Endothelial cell of umbilical vein (primary cell): ENCODE measurements at regions not wholly inside any gene's neighbourhood (a gene's known extent, or its start where the extent isn't known, plus 50 kb on each side); places are given as distances from the start of the nearest gene placed in this dataset.

ENCODE experiments used
- JUN ChIP-seq: IDR thresholded peaks from 2 replicates; pipeline ENCODE4 v1.6.1; 2011; ENCODE audit warnings: borderline replicate concordance, low read depth; ENCODE audit not compliant: insufficient read length, insufficient read depth
- POLR2A ChIP-seq: IDR thresholded peaks from 2 replicates; pipeline ENCODE4 v1.6.1; 2012; ENCODE audit warnings: low read depth, mild to moderate bottlenecking, control low read depth, low read length
- POLR2AphosphoS5 ChIP-seq: IDR thresholded peaks from 2 replicates; pipeline ENCODE4 v1.6.1; 2012; ENCODE audit warnings: low read depth, mild to moderate bottlenecking, control low read depth, low read length, moderate library complexity; ENCODE audit not compliant: insufficient read depth
- TF ChIP-seq, protein P1 (sequence below), 2 donors: IDR thresholded peaks; 1 replicate in 1 of 2; 2 replicates in 1 of 2; pipeline ENCODE4 v1.5.1; 2011; ENCODE audit warnings: low read length in 2 of 2, mild to moderate bottlenecking in 2 of 2, moderate library complexity in 2 of 2, control low read depth in 1 of 2, inconsistent platforms in 1 of 2, low read depth in 1 of 2; ENCODE audit not compliant: insufficient read depth in 1 of 2; ENCODE audit errors: extremely low read depth in 1 of 2

DNA sequence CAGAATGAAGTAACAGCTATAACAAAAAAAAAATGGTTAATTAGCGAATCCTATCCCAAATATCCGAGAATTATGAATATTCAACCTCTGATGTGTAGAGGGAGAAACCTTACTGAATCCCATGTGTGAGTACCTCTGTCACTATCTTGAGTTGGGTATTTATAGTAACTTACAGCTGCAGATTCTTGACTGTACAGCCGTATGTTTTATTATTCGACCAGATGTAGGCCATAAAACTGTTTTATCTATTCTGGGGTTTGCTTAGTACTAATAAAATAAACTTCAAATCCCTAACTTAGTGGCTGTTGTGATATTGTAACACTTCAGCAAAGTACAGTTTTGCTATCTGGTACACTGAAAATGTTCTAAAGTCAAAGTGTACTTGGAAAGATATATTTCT is 120.0 kb downstream of the EFNB2 start:
- TF ChIP-seq, protein P1, sequence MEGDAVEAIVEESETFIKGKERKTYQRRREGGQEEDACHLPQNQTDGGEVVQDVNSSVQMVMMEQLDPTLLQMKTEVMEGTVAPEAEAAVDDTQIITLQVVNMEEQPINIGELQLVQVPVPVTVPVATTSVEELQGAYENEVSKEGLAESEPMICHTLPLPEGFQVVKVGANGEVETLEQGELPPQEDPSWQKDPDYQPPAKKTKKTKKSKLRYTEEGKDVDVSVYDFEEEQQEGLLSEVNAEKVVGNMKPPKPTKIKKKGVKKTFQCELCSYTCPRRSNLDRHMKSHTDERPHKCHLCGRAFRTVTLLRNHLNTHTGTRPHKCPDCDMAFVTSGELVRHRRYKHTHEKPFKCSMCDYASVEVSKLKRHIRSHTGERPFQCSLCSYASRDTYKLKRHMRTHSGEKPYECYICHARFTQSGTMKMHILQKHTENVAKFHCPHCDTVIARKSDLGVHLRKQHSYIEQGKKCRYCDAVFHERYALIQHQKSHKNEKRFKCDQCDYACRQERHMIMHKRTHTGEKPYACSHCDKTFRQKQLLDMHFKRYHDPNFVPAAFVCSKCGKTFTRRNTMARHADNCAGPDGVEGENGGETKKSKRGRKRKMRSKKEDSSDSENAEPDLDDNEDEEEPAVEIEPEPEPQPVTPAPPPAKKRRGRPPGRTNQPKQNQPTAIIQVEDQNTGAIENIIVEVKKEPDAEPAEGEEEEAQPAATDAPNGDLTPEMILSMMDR (IDR thresholded peaks at IDR 0.05; ENCODE audit: extremely low read depth in 1 of 2, insufficient read depth in 1 of 2, low read depth in 1 of 2, low read length in 2 of 2): no peak
- TF ChIP-seq POLR2AphosphoS5 (no peak), POLR2A (no peak), JUN (no peak)
